ENCODE measurements at regions not wholly inside any gene's neighbourhood (a gene's known extent, or its start where the extent isn't known, plus 50 kb on each side); places are given as distances from the start of the nearest gene placed in this dataset.

- peak in 4 of 6 donors; percentile 20 to 86 (median 60) for DNase-seq (ENCODE audit: low read depth in 4 of 6, low spot score in 6 of 6)
- no peaks in the 10 kb centered on the region for H3K36me3 ChIP-seq (ENCODE audit: control insufficient read depth, insufficient read depth, low read length)
- peaks cover 2% of the 10 kb centered on the region for H3K27me3 ChIP-seq (ENCODE audit: control insufficient read depth, insufficient read depth, low read length)
- no peak overlapping the region for H3K4me3 ChIP-seq (ENCODE audit: low read depth, low read length)
- H3K4me1 ChIP-seq (ENCODE audit: control insufficient read depth, insufficient read depth, low read length): peaks cover 9% of the 10 kb centered on the region
- H3K9me3 ChIP-seq (ENCODE audit: control insufficient read depth, insufficient read depth, low read length): no peaks in the 10 kb centered on the region
- H3K27ac ChIP-seq (ENCODE audit: low read depth, low read length): no peak overlapping the region
- 39% methylated on average over 2 of the region's 5 CpGs for WGBS (ENCODE audit: insufficient coverage)
These were observed 73.6 kb upstream of the PDZD8 start for GRCh38 chr10:117448802-117449201.

GRCh38 chr10:117445992-117446391 lies 70.8 kb upstream of the PDZD8 start:
- no peak for DNase-seq (ENCODE audit: low read depth in 4 of 6, low spot score in 6 of 6)
- H3K9me3 ChIP-seq (ENCODE audit: control insufficient read depth, insufficient read depth, low read length): no peaks in the 10 kb centered on the region
- WGBS (ENCODE audit: insufficient coverage): 96% methylated on average over 3 of the region's 3 CpGs
- no peak overlapping the region for H3K27ac ChIP-seq (ENCODE audit: low read depth, low read length)
- no peaks in the 10 kb centered on the region for H3K36me3 ChIP-seq (ENCODE audit: control insufficient read depth, insufficient read depth, low read length)
- H3K4me1 ChIP-seq (ENCODE audit: control insufficient read depth, insufficient read depth, low read length): peaks cover 25% of the 10 kb centered on the region
- no peak overlapping the region for H3K4me3 ChIP-seq (ENCODE audit: low read depth, low read length)
- H3K27me3 ChIP-seq (ENCODE audit: control insufficient read depth, insufficient read depth, low read length): peaks cover 7% of the 10 kb centered on the region

DNA sequence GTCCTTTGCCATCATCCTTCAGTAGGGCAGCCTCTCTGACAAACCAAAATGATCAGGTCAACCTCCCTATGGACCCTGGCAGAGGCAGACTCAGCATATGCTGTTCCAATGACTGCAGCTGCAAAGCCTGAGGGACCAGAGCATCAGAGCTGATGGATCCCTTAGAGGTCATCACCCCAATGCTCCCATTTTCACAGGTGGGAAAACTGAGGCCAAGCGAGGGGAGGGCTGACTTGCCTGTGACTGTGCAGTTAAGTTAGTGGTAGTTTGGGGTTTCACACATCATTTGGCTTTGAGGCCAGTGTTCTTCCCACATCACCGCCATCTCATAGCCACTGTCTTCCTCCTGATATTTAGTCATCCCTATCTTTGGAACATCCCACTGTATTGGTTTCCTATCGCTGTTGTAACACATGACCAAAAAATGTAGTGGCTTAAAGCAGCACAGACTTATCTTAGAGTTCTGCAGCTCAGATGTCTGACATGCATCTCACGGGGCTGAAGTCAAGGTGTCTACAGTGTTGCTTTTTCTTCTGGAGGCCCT lies 69.3 kb upstream of the PDZD8 start:
- no peak overlapping the region for H3K4me3 ChIP-seq (ENCODE audit: low read depth, low read length)
- H3K27me3 ChIP-seq (ENCODE audit: control insufficient read depth, insufficient read depth, low read length): peaks cover 7% of the 10 kb centered on the region

DNA sequence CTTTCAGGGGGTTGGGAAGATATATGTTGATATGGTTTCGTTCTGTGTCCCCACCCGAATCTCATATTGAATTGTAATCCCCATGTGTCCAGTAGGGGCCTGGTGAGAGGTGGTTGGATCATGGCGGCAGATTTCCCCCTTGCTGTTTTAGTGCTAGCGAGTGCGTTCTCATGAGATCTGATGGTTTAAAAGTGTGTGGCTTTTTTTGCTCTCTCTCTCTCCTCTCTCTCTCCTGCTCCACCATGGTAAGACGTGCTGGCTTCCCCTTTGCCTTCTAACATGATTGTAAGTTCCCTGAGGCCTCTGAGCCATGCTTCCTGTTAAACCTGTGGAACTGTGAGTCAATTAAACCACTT lies 68.4 kb upstream of the PDZD8 start:
- Histone ChIP-seq H3K27ac (ENCODE audit: low read depth, low read length) (no peak overlapping the region), H3K4me1 (ENCODE audit: control insufficient read depth, insufficient read depth, low read length) (peaks cover 16% of the 10 kb centered on the region), H3K9me3 (ENCODE audit: control insufficient read depth, insufficient read depth, low read length) (no peaks in the 10 kb centered on the region), H3K36me3 (ENCODE audit: control insufficient read depth, insufficient read depth, low read length) (no peaks in the 10 kb centered on the region), H3K27me3 (ENCODE audit: control insufficient read depth, insufficient read depth, low read length) (peaks cover 7% of the 10 kb centered on the region), H3K4me3 (ENCODE audit: low read depth, low read length) (no peak overlapping the region)
- no CpG with 5 or more reads among the region's 6 CpGs for WGBS (ENCODE audit: insufficient coverage)
- DNase-seq (ENCODE audit: low read depth in 4 of 6, low spot score in 6 of 6): no peak

More for the DNA sequence above, 69.3 kb upstream of the PDZD8 start:
- 97% methylated on average over 3 of the region's 4 CpGs for WGBS (ENCODE audit: insufficient coverage)
- Histone ChIP-seq H3K9me3 (ENCODE audit: control insufficient read depth, insufficient read depth, low read length) (no peaks in the 10 kb centered on the region), H3K27ac (ENCODE audit: low read depth, low read length) (no peak overlapping the region), H3K4me1 (ENCODE audit: control insufficient read depth, insufficient read depth, low read length) (peaks cover 24% of the 10 kb centered on the region), H3K36me3 (ENCODE audit: control insufficient read depth, insufficient read depth, low read length) (no peaks in the 10 kb centered on the region)
- no peak for DNase-seq (ENCODE audit: low read depth in 4 of 6, low spot score in 6 of 6)

- 8% methylated on average over 10 of the region's 15 CpGs for WGBS (ENCODE audit: insufficient coverage)
- H3K36me3 ChIP-seq (ENCODE audit: control insufficient read depth, insufficient read depth, low read length): no peaks in the 10 kb centered on the region
- no peak overlapping the region for H3K4me3 ChIP-seq (ENCODE audit: low read depth, low read length)
- no peak overlapping the region for H3K27ac ChIP-seq (ENCODE audit: low read depth, low read length)
- no peaks in the 10 kb centered on the region for H3K9me3 ChIP-seq (ENCODE audit: control insufficient read depth, insufficient read depth, low read length)
- DNase-seq (ENCODE audit: low read depth in 4 of 6, low spot score in 6 of 6): peak in 3 of 6 donors; percentile 30 to 73 (median 69)
- peaks cover 7% of the 10 kb centered on the region for H3K27me3 ChIP-seq (ENCODE audit: control insufficient read depth, insufficient read depth, low read length)
- H3K4me1 ChIP-seq (ENCODE audit: control insufficient read depth, insufficient read depth, low read length): peaks cover 16% of the 10 kb centered on the region
These were observed 67.9 kb upstream of the PDZD8 start for GRCh38 chr10:117442944-117443685.

DNA sequence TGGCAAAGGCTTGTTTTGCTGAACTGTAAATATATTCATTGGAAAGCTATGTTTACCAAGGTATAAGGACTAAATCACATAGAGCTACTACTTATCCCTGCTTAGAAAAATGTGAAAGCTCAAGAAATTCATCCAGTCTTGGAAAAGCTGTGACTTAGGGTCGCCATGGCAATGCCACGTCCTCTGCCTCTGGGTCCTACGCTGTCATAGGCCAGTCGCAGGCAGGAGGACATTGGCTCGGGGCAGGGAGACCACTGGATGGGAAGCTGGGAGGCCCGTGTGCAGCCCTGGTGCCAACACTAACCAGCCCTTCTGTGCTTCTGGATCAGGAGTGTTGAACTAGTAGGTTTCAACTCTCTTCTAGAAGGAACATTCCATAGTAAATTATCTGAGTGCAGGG lies 67.3 kb upstream of the PDZD8 start:
- peak in 2 of 6 donors; percentile 36 to 53 for DNase-seq (ENCODE audit: low read depth in 4 of 6, low spot score in 6 of 6)
- H3K27me3 ChIP-seq (ENCODE audit: control insufficient read depth, insufficient read depth, low read length): peaks cover 7% of the 10 kb centered on the region
- 47% methylated on average over 5 of the region's 6 CpGs for WGBS (ENCODE audit: insufficient coverage)
- H3K9me3 ChIP-seq (ENCODE audit: control insufficient read depth, insufficient read depth, low read length): no peaks in the 10 kb centered on the region
- H3K27ac ChIP-seq (ENCODE audit: low read depth, low read length): no peak overlapping the region
- no peak overlapping the region for H3K4me3 ChIP-seq (ENCODE audit: low read depth, low read length)
- peaks cover 16% of the 10 kb centered on the region for H3K4me1 ChIP-seq (ENCODE audit: control insufficient read depth, insufficient read depth, low read length)
- no peaks in the 10 kb centered on the region for H3K36me3 ChIP-seq (ENCODE audit: control insufficient read depth, insufficient read depth, low read length)

DNA sequence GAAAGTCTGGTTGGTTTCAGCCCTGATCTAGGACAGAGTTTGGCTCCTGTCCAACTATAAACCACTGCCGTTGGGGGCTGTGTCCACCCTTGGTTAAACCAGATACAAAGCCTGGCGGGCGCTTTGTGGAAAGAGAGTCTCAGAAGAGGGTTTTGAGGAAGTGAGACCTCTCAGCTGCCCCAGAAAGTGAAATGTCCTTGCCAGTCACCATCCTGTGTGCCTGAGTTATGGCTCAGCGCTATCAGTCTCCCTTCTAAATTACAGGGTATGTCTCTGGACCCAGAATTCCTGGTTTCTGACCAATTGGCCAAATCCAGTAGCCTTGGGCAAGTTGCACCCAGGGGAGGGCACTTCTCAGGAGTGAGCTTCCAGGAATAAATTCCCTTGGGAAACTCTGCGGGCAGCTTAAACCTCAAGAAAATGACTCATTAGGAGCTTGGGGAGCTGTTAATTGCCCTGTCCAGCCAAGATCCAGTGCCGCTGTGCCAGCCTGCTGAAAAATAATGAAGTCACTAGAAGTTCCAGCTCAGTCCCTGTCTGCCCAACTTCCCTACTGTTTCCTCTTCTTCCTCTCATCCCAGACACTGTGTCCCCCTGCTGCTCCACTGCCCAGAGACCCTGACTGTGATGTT lies 66.7 kb upstream of the PDZD8 start:
- Histone ChIP-seq H3K9me3 (ENCODE audit: control insufficient read depth, insufficient read depth, low read length) (no peaks in the 10 kb centered on the region), H3K4me3 (ENCODE audit: low read depth, low read length) (no peak overlapping the region), H3K4me1 (ENCODE audit: control insufficient read depth, insufficient read depth, low read length) (peaks cover 16% of the 10 kb centered on the region), H3K27ac (ENCODE audit: low read depth, low read length) (no peak overlapping the region), H3K36me3 (ENCODE audit: control insufficient read depth, insufficient read depth, low read length) (no peaks in the 10 kb centered on the region), H3K27me3 (ENCODE audit: control insufficient read depth, insufficient read depth, low read length) (peaks cover 7% of the 10 kb centered on the region)
- WGBS (ENCODE audit: insufficient coverage): 54% methylated on average over 6 of the region's 6 CpGs
- DNase-seq (ENCODE audit: low read depth in 4 of 6, low spot score in 6 of 6): peak in 2 of 6 donors; percentile 10 to 47

DNA sequence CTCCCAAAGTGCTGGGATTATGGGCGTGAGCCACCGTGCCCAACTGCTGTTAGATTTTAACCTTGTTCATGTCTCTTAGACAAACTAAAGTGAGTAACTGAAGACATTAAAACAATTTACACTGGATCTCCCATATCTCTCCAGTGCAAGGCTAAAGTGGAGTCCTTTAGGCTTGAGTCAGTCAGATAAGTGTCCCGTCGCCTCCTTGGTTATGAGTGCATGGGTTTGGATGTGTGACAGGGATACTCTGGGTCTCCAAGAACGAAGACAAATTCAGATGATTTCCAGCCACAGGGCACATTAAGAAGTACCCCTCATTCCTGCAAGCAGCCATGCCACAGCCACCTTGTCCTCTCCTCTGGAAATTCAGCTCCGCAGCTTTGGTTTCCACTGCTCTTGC lies 66.1 kb upstream of the PDZD8 start:
- no peaks in the 10 kb centered on the region for H3K36me3 ChIP-seq (ENCODE audit: control insufficient read depth, insufficient read depth, low read length)
- no peak overlapping the region for H3K27ac ChIP-seq (ENCODE audit: low read depth, low read length)
- H3K4me1 ChIP-seq (ENCODE audit: control insufficient read depth, insufficient read depth, low read length): peaks cover 16% of the 10 kb centered on the region
- 86% methylated on average over 2 of the region's 6 CpGs for WGBS (ENCODE audit: insufficient coverage)
- no peak for DNase-seq (ENCODE audit: low read depth in 4 of 6, low spot score in 6 of 6)
- no peaks in the 10 kb centered on the region for H3K9me3 ChIP-seq (ENCODE audit: control insufficient read depth, insufficient read depth, low read length)
- no peak overlapping the region for H3K4me3 ChIP-seq (ENCODE audit: low read depth, low read length)
- H3K27me3 ChIP-seq (ENCODE audit: control insufficient read depth, insufficient read depth, low read length): peaks cover 7% of the 10 kb centered on the region

DNA sequence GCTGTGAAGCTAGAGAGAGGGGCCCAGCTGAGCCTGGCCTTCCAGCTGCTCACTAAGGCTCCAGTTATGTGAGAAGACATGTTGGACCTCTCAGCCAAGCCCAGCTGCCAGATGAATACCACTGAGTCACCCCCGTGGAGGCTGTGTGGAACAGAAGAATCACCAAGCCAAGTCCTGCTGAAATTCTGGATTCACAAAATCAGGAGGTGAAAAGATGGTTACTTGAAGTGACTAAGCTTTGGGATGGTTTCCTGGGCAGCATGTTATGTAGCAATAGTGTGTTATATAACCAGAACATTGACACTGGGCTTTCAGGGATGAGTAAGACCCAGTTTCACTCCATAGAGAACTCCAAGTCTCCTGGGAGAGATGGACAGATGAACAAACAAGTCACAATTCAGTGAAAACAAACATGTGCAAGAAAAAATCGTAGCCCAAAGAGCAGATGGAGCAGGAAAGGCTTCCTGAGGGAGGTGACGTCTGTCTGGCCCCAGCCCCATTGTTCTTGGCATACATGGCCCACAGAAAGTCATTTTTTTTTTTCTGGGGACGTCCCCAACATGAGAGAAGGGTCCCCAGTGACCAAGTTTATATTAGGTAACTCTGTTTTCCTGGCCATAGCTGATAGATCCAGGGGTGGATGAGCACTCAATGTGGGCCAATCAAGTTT lies 64.1 kb upstream of the PDZD8 start:
- H3K4me3 ChIP-seq (ENCODE audit: low read depth, low read length): no peak overlapping the region
- H3K9me3 ChIP-seq (ENCODE audit: control insufficient read depth, insufficient read depth, low read length): no peaks in the 10 kb centered on the region
- no peaks in the 10 kb centered on the region for H3K36me3 ChIP-seq (ENCODE audit: control insufficient read depth, insufficient read depth, low read length)
- WGBS (ENCODE audit: insufficient coverage): 44% methylated on average over 2 of the region's 4 CpGs
- no peak for DNase-seq (ENCODE audit: low read depth in 4 of 6, low spot score in 6 of 6)
- H3K27ac ChIP-seq (ENCODE audit: low read depth, low read length): no peak overlapping the region
- H3K27me3 ChIP-seq (ENCODE audit: control insufficient read depth, insufficient read depth, low read length): peaks cover 6% of the 10 kb centered on the region
- H3K4me1 ChIP-seq (ENCODE audit: control insufficient read depth, insufficient read depth, low read length): peaks cover 16% of the 10 kb centered on the region

Measured in spinal cord (tissue), 9 donors.